GM18498 (cell line): ENCODE measurements at regions not wholly inside any gene's neighbourhood (a gene's known extent, or its start where the extent isn't known, plus 50 kb on each side); places are given as distances from the start of the nearest gene placed in this dataset.

Experiments
- ATAC-seq: cut with Tn5 transposase; IDR thresholded peaks from one replicate; pipeline ENCODE4 v1.9.1; 2021; ENCODE audit warnings: mild to moderate bottlenecking, moderate library complexity; ENCODE audit not compliant: unreplicated experiment

DNA sequence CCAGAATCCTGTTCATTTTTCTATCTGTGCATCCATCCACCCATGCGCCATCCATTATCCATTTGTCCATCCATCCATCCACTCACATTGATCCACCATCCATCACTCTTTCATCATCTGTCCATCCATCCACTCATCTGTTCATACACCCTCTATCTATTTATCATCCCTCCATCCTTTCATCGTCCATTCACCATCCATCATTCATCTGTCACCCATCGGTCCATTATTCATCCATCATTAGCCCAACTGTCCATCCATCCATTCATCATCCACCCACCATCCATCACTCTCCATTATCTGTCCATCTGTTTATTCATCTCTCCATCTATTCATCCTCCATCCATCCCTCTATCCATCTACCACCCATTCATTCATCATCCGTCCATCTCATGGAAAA lies 125.7 kb upstream of the TMPRSS2 start:
- ATAC-seq: no peak

DNA sequence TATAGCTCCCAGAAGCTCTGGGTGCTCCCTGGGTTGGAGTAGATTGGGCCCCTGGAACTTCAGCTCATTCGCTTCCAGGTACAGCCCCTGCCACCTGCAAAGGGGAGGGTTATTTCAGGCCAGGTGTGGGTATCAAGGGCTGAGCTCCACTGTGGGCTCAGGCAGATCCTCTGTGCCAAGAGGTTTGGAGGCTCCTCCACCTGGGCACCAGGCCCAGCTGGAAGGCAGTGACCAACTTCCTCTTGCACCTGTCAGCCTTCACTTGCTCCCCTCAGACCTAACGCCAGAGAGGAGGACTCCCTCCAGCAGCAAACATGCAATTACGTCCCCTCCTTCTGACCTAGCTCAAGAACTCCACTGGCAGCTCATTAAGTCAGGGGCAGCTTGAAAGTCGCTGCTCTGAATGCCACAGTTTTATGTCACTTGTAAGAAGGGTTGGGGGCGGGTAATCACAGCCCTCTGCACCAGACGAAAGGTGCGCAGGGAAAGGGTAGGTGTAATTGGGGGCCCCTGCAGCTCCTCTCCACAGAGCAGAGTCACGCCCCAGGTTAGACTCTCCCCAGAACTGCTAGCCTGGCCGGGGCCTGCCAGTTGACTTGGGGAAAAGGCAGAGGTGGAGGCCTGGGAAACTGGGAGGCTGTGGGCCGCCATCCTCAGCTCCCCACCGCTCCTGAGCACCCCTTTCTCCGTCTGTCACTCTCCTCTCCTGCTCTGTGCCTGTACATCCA lies 125.0 kb upstream of the TMPRSS2 start:
- ATAC-seq: no peak

DNA sequence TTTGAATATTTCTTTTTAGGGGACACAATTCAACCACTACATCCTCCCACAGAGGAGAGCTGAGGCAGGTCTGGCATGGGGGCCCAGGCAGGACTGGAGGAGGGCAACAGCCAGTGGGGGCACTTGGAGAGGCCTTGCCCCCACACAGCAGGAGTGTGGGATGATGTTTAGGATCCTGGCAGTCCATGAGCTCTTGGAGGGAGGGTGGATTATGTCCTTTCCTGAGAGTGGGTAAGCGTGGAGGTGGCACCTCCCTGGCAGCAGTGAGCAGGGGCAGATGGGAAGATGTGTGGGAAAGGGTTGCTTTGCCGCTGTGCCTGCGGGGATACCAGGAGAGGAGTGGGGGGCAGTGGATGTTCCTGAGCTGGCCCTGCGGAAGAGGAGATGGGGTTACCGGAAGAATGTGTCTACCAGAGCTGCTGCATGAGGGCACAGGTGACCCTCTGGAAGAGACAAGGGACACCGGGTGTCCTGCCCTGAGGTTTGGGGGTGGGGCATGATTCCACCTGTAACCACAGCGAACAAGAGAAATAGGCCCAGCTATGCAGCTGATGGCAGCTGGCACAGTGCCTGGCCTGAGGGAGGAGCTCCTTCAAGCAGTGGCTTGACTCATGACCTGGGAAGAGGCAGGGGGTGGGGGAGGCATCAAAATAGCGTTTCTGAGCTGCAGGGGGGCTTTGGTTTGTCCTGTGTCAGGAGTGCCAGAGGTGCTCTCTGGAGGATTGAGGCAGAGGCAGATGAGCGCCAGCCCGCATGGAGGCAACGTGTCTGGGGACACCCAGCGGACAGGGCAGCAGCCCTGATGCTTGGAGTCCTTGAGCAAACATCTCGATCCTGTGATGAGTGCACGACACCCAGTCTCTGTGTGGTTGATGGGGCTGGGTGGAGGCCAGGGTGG lies 123.9 kb upstream of the TMPRSS2 start:
- ATAC-seq: no peak

DNA sequence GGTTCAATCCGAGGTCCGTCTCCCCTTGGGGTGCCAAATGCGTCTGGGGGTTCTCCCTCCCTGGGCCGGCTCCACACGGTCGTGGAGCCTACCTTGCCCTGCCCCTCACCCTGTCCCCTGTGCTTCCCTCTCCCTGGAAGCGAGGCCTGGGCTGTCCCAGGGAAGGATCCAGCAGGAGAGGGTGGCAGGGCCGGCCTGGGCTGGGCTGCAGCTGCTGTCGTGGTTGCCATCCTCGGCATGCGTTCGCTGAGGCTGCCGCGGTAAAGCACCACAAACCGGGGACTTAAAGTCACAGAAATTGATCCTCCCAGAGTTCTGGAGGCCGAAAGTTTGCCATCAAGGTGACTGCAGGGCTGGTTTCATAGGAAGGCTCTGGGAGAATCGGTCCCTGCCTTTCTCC lies 123.0 kb upstream of the TMPRSS2 start:
- ATAC-seq: no peak

DNA sequence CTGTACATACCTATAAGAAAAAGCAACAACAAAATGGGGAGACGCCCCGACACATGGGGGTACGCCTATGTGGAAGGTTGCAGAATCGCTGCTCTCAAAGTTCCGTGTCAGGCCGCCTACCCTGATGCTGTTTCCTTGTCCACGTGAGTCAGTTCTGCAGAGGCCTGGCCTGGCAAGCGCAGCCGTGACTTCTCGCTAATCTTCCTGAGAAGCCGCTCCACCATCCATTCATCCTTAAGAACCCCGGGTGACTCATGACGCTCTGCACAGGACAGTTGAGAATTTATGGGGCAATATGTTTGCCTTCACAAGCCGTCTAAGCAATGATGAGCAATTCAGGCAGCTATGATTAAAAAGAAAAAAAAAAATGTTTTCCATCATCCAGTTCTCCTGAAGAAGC lies 122.3 kb upstream of the TMPRSS2 start:
- ATAC-seq: no peak

DNA sequence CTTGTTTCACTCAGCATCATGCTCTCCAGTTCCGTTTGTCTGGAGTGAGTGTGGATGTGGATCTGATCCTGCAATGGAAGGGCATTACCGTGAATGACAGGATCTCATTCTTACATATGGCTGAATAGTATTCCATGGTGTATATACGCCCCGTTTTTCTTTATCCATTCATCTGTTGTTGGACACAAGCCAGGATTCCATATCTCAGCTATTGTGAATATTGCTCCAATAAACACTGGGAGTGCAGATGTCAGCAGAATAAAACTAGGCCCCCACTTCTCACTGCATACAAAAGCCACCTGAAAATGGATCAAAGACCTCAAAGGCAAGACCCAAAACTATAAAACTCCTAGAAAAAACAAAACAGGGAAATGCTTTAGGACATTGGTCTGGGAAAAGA lies 120.3 kb upstream of the TMPRSS2 start:
- ATAC-seq: no peak

DNA sequence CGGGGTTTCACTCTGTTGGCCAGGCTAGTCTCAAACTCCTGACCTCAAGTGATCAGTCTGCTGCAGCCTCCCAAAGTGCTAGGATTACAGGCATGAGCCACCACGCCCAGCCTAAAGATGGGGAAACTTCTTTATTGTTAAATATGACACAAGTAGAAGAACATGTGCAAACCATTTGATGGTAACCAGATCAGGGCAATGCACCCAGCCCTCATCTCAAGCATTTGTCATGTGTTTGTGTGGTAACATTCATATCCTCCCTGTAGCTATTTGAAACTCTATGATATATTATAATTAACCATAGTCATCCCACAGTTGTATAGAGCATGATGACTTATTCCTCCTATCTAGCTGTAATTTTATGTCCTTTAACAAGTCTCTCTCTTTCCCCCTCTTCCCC lies 119.5 kb upstream of the TMPRSS2 start:
- no peak for ATAC-seq

DNA sequence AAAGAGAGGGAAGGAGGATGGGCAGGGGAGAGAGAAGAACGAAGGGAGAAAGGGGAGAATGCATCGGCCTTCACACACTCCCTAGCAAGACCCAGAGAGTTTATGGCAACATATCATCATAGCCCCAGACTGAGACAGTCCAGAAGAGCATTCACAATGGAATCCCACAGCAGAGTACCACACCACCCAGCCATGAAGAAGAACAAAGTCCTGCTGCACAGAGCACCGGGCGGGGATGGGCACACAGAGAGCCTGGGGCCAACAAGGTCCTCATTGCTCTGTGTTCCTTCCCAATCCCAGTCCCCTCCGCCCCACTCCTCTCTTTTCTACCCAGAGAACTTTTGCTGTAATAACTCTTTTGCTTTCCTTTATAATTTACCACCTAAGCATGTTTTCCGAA lies 118.1 kb upstream of the TMPRSS2 start:
- ATAC-seq: no peak

DNA sequence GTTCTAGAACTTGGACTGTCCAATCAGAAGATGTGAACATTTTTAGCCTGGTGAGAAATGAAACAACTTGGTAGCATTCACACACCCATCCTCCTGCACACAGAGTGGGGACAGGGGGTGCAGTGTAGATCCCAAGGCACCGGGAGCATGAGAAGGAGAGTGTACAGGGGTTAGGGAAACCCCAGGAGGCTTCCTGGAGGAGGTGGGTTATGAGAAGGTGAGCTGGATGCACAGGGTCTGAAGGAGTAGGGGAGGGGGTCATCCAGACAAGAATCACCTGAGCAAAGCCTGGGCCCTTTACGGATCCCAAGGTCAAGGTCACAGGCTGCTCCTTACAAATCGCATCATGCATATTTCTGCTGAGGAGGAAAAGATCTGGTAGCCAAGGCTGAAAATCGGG lies 117.5 kb upstream of the TMPRSS2 start:
- ATAC-seq: no peak

DNA sequence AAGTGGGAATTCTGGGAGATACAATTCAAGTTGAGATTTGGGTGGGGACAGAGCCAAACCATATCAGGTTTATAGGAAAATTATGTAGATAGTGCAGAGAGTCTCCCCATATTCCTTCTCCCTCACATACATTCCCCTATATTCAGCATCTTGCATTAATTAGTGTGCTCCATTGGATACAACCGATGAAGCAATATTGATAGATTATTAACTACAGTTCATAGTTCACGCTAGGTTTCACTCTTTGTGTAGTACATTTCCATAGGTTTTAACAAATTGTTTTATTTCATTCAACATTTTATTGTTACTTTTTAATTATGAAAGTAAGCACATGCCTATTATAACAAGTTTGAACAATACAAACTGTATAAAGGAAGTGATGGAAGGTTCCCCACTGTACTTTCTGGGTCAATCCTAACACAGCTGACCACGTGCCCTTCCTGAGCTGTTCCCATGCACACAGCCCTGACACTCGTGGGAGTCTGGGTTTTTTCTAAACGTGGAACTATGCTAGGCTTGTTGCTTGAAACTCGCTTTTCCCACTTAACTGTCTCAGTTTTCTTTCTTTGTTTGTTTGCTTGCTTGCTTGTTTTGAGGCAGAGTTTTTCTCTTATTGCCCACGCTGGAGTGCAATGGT lies 116.8 kb upstream of the TMPRSS2 start:
- ATAC-seq: no peak

DNA sequence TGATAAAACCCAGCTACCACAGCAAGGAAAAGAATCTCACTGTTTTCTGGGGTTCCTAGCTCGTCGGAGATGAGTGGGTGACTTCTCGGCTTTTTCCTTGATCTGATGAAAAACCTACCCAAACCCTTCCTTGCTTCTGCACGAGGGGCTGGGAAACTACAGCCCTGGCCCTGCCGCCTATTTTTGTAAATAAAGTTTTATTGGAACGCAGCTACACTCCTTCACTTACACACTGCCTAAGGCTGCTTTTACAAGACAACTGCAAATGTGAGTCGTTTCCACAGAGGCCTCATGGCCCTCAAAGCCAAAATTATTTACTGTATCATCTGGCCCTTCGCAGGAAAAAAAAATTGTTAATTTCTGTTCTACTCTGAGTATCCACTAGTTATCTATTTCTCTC lies 116.0 kb upstream of the TMPRSS2 start:
- ATAC-seq: no peak

DNA sequence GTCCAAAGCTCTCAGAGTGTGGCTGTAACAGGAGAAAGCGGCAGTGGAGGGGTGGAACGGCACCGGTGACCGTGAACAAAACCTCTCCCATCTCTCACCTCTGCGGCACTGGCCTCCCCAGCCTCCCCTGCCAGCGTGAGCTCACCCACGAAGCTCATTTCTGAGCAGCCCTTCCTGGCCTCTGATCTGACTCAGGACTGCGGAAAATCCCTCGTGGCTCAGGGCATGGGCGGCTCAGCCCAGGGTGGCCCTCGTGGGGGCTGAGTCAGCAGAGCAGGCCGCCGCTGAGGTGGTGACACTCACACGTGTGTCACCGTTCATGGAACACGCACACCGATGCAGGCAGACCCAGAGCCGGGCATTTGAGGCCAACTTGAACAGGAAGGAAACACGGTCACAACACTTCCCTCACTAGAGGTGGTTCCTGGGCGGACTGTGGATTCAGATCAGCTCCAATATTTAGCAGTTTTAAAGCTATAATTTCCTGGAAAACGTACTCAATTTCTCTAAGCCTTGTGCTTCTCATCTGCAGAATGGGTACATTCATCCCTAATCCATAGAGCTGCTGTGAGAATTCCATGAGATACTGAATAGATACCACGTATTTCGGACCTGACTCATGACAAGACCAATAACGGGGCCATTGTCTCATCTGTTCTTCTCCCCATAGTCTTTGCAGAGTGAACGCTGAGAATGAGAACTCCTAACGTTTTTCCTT lies 115.0 kb upstream of the TMPRSS2 start:
- no peak for ATAC-seq

DNA sequence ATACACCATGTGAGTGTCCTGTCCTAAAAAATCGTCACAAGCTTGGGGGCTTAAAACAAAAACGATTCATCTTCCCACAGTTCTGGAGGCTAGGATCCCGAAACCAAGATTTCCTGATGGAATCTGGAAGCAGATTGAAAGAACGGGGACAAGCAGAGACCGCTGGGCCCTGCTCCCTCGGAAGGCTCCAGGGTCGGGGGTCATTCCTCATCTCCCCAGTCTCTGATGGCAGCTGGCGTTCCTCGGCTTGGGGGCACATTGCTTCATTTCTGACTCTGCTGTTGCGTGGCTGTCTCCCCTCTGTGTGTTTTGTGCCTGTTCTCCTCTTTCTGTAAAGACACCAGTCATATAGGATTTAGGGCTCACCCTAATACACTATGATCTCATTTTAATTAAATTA lies 114.2 kb upstream of the TMPRSS2 start:
- ATAC-seq: no peak

DNA sequence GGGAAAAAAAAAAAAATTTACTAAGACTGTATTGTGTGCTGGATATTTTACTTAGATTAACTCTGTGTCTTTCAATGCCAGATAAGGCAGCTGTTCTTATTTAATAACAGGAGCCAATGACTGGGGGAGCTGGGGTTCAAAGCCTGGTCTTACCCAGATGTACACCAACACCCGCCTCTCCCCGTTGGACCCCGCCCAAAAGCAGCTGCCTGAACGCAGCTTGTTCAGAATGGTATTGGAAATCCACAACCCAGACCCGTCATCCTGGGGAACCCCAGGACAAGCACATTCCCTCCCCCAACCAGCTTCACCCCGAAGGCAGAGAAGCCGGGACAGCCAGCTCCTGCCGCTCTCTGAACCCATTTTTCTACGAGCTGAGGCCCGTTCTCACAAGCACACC lies 113.6 kb upstream of the TMPRSS2 start:
- ATAC-seq: no peak

DNA sequence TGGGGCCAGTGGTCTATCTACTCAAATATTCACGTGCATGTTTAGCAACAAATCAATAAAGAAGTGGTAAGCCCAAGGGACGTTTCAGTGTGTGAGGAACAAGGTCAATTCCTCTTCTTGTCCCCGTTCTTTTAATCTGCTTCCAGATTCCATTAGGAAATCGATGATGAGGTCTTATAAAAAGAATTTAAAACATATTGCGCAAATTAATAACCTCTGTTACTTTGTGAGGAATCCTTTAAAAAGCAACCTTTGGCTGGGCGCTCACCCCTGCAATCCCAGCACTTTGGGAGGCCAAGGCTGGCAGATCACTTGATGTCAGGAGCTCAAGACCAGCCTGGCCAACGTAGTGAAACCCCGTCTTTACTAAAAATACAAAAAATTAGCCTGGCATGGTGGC lies 113.0 kb upstream of the TMPRSS2 start:
- no peak for ATAC-seq

DNA sequence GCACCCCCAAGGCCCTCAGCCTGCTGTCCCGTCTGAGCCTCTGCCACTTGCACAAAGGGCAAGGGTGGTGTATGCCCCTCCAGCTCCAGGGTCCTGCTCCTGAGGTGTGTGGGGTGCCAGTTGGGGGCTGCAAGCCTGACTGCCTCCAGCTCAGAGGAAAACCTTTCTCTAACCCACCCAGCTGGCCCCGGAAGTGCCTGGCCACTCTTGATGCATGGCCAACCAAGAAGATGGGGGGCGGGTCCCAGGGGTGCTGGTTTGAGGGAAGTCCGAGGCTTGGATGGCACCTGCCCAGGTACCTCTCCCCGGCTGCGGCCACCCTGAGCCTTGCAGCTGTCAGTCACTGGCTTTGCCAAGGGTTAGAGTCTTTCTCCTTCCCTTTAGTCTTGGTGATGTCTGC lies 112.6 kb upstream of the TMPRSS2 start:
- ATAC-seq: no peak

DNA sequence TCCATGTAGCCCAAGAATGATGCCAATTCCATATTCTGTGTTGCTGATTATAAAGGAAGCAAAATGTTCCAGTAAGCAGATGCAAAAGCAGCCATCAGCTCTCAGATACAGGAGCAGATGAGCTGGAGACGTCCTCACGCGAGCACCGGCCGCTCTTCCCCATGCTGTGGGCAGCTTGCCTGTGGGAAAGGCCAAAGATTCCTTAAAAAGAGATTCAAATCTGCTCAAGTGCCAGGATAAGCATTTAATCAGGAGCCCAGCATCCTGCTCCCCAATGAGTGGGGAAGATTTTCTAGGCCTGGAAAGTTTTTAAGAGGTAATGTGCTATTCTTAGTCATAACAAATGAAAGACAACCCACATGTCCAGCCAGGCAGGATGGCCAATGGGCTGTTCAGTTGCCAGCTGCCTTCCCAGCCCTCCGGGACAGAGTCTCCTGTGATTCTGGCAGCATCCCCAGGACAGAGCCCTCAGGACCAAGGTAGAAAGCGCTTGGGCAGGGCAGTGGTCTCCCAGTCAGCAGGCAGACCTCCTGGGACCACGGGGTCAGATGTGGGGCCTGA lies 108.2 kb upstream of the TMPRSS2 start:
- ATAC-seq: no peak

DNA sequence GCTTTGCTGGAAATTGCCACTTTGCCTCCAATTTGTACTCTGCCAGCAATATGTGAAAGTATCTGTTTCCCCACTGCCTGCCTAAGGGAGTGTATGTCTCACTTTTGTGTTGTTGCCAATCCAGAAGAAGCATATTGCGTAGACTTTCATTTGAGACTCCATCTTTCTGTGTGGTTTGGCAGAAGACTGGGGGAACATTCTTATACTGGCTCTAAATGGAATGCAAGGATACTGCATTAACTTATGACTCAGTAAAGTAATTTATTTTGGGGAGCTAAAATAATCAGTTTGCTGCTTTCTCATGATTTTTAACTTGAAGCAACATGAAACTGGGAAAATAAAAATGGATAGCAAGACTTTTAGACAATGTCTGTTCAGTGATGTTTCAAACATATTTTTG lies 107.7 kb upstream of the TMPRSS2 start:
- no peak for ATAC-seq

DNA sequence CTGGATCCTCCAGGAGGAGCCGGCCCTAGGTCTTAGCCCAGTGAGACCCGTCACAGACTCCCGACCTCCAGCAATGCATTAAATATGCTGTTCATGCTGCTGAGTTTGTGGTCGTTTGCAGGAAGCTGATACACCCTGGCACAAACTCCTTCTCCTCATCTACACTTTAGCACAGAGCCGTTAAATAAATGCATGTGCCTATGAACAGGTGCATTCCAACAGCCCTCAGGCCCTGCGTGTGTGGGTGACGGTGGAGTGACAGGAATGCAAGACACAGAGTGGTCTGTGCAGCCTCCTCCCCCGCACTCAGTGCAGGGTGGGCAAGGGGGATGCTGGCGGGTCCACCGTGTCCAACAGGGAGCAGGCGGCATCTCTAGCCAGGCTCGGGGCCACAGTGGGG lies 106.6 kb upstream of the TMPRSS2 start:
- no peak for ATAC-seq

DNA sequence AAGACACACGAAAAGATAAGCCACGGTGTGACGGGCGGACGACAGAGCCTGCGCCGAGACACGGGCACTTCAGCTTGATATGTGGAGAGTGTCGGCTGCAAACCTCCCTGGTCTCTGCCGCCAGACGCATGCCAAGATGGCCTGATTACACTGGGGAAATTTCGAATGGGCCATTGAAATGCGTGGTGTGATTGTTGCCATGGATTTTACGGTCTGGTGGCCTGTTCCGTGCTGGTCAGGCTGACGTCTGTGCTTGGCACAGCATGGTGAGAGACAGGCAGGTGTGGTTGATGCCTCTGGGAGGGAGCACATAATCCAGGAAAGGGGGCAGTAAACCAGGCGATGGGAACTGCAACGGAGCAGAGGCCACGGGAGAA lies 105.6 kb upstream of the TMPRSS2 start:
- no peak for ATAC-seq
